ENCODE measurements at regions not wholly inside any gene's neighbourhood (a gene's known extent, or its start where the extent isn't known, plus 50 kb on each side); places are given as distances from the start of the nearest gene placed in this dataset.

- Histone ChIP-seq H4K20me1 (ENCODE audit: control insufficient read depth, extremely low read depth, insufficient read depth, low read length) (no peaks in the 10 kb centered on the region), H3K27me3 (ENCODE audit: control insufficient read depth, extremely low read depth, insufficient read depth, low read length) (no peaks in the 10 kb centered on the region), H3K4me3 (ENCODE audit: control insufficient read depth in 2 of 3, extremely low read depth in 1 of 3, insufficient read depth in 2 of 3, low read depth in 1 of 3, low read length in 3 of 3) (no peak overlapping the region), H3K9ac (ENCODE audit: control insufficient read depth, extremely low read depth, insufficient read depth, low read length) (no peak overlapping the region), H3K9me1 (ENCODE audit: control insufficient read depth, extremely low read depth, insufficient read depth, low read length) (no peaks in the 10 kb centered on the region), H2AFZ (ENCODE audit: control insufficient read depth, low read length) (no peak overlapping the region), H3K27ac (ENCODE audit: control insufficient read depth, insufficient read depth, low read length) (no peak overlapping the region), H3K79me2 (ENCODE audit: control insufficient read depth, insufficient read depth, low read length) (no peaks in the 10 kb centered on the region), H3K4me2 (ENCODE audit: control insufficient read depth, extremely low read depth, insufficient read depth, low read depth, low read length) (no peak overlapping the region), H3K36me3 (ENCODE audit: control insufficient read depth in 2 of 2, extremely low read depth in 1 of 2, insufficient read depth in 2 of 2, low read length in 2 of 2) (no peaks in the 10 kb centered on the region), H3K9me3 (ENCODE audit: control insufficient read depth, low read depth, low read length) (no peaks in the 10 kb centered on the region), H3K4me1 (ENCODE audit: control insufficient read depth, extremely low read depth, insufficient read depth, low read length) (no peaks in the 10 kb centered on the region)
- no peak for DNase-seq (ENCODE audit: low read depth, low spot score)
- dilution Hi-C loops (cut with MboI; ENCODE audit: extremely low pct_ligation_motif_present, low sequenced_read_pairs), result no loop called here
- TF ChIP-seq CTCF (optimal IDR thresholded peaks at IDR 0.05 in 1 of 3, IDR thresholded peaks at IDR 0.05 in 1 of 3, conservative IDR thresholded peaks at IDR 0.05 in 1 of 3; ENCODE audit: extremely low read depth in 1 of 3, insufficient read depth in 2 of 3, low read length in 3 of 3) (no peak), EZH2 (IDR thresholded peaks at IDR 0.05; ENCODE audit: low read length) (no peak)
- FAIRE-seq, result no peak
Observed at GRCh38 chr18:64803471-64803870, 654.6 kb upstream of the LINC00305 start.

- no peak overlapping the region for H3K27ac ChIP-seq (ENCODE audit: control insufficient read depth, insufficient read depth, low read length)
- no peak for DNase-seq (ENCODE audit: low read depth, low spot score)
- dilution Hi-C loops (cut with MboI; ENCODE audit: extremely low pct_ligation_motif_present, low sequenced_read_pairs), result no loop called here
- H3K4me1 ChIP-seq (ENCODE audit: control insufficient read depth, extremely low read depth, insufficient read depth, low read length), result no peaks in the 10 kb centered on the region
- no peak overlapping the region for H3K4me3 ChIP-seq (ENCODE audit: control insufficient read depth in 2 of 3, extremely low read depth in 1 of 3, insufficient read depth in 2 of 3, low read depth in 1 of 3, low read length in 3 of 3)
- H3K4me2 ChIP-seq (ENCODE audit: control insufficient read depth, extremely low read depth, insufficient read depth, low read depth, low read length), result no peak overlapping the region
- no peak overlapping the region for H3K9ac ChIP-seq (ENCODE audit: control insufficient read depth, extremely low read depth, insufficient read depth, low read length)
- H4K20me1 ChIP-seq (ENCODE audit: control insufficient read depth, extremely low read depth, insufficient read depth, low read length), result no peaks in the 10 kb centered on the region
- H3K9me1 ChIP-seq (ENCODE audit: control insufficient read depth, extremely low read depth, insufficient read depth, low read length), result no peaks in the 10 kb centered on the region
- no peaks in the 10 kb centered on the region for H3K9me3 ChIP-seq (ENCODE audit: control insufficient read depth, low read depth, low read length)
- FAIRE-seq, result no peak
- no peaks in the 10 kb centered on the region for H3K27me3 ChIP-seq (ENCODE audit: control insufficient read depth, extremely low read depth, insufficient read depth, low read length)
- TF ChIP-seq EZH2 (IDR thresholded peaks at IDR 0.05; ENCODE audit: low read length) (no peak), CTCF (optimal IDR thresholded peaks at IDR 0.05 in 1 of 3, IDR thresholded peaks at IDR 0.05 in 1 of 3, conservative IDR thresholded peaks at IDR 0.05 in 1 of 3; ENCODE audit: extremely low read depth in 1 of 3, insufficient read depth in 2 of 3, low read length in 3 of 3) (no peak)
- H3K79me2 ChIP-seq (ENCODE audit: control insufficient read depth, insufficient read depth, low read length), result no peaks in the 10 kb centered on the region
- H2AFZ ChIP-seq (ENCODE audit: control insufficient read depth, low read length), result no peak overlapping the region
- no peaks in the 10 kb centered on the region for H3K36me3 ChIP-seq (ENCODE audit: control insufficient read depth in 2 of 2, extremely low read depth in 1 of 2, insufficient read depth in 2 of 2, low read length in 2 of 2)
Observed at GRCh38 chr18:64800151-64800550, 651.3 kb upstream of the LINC00305 start.

Measured in keratinocyte (primary cell).